WTC11 (cell line): ENCODE measurements at regions not wholly inside any gene's neighbourhood (a gene's known extent, or its start where the extent isn't known, plus 50 kb on each side); places are given as distances from the start of the nearest gene placed in this dataset.

Experiments
- ATAC-seq: fragments of 200-7000 bp; cut with Tn5 transposase; 2 replicates; pipeline ENCODE4 v1.10.0; 2021; ENCODE audit warnings: mild to moderate bottlenecking, moderate library complexity
- CTCF ChIA-PET: fragments of 300-600 bp; sonication (Branson Sonifier 250); formaldehyde crosslinking; loops from one replicate; lab custom pipeline; 2021; ENCODE audit warnings: antibody characterized with exemption; lab: Charles Lee
- POLR2A ChIA-PET: fragments of 350-600 bp; sonication (Branson Sonifier 250); formaldehyde crosslinking; loops from one replicate; lab custom pipeline; 2021; ENCODE audit warnings: antibody characterized with exemption; lab: Charles Lee
- DNase-seq: peaks from one replicate; pipeline ENCODE4 v3.0.0; 2021; ENCODE audit warnings: low spot score
- H3K27ac Mint-ChIP-seq: 2 replicates; pipeline ENCODE4 v1.8.0; 2021; ENCODE audit warnings: mixed read lengths
- H3K27me3 Mint-ChIP-seq: 2 replicates; pipeline ENCODE4 v1.8.0; 2021; ENCODE audit warnings: low read depth, mild to moderate bottlenecking, moderate library complexity, mixed read lengths
- H3K36me3 Mint-ChIP-seq: 2 replicates; pipeline ENCODE4 v1.8.0; 2021; ENCODE audit warnings: mixed read lengths
- H3K4me1 Mint-ChIP-seq: 2 replicates; pipeline ENCODE4 v1.8.0; 2022; ENCODE audit warnings: mixed read lengths
- H3K4me3 Mint-ChIP-seq: 2 replicates; pipeline ENCODE4 v1.8.0; 2021; ENCODE audit warnings: mild to moderate bottlenecking, moderate library complexity, mixed read lengths
- H3K9me3 Mint-ChIP-seq: 2 replicates; pipeline ENCODE4 v1.8.0; 2021; ENCODE audit warnings: mixed read lengths
- CREM ChIP-seq: sonication (generic); formaldehyde crosslinking; IDR thresholded peaks from 2 replicates; pipeline ENCODE4 v1.8.1; 2022; ENCODE audit warnings: mild to moderate bottlenecking, missing genetic modification reagents, moderate library complexity
- ELF4 ChIP-seq: sonication (generic); formaldehyde crosslinking; IDR thresholded peaks from 2 replicates; pipeline ENCODE4 v1.8.1; 2022; ENCODE audit warnings: low read depth, mild to moderate bottlenecking, moderate library complexity, missing genetic modification reagents
- FOXP1 ChIP-seq: sonication (generic); formaldehyde crosslinking; IDR thresholded peaks from 2 replicates; pipeline ENCODE4 v1.8.0; 2022; ENCODE audit warnings: missing genetic modification reagents, mild to moderate bottlenecking, moderate library complexity, borderline replicate concordance
- JUN ChIP-seq: sonication (generic); formaldehyde crosslinking; IDR thresholded peaks from 2 replicates; pipeline ENCODE4 v1.8.0; 2023; ENCODE audit warnings: mild to moderate bottlenecking, missing genetic modification reagents
- TEAD1 ChIP-seq: sonication (generic); formaldehyde crosslinking; IDR thresholded peaks from 2 replicates; pipeline ENCODE4 v1.8.0; 2022; ENCODE audit warnings: mild to moderate bottlenecking, missing genetic modification reagents
- ZNF219 ChIP-seq: sonication (generic); formaldehyde crosslinking; IDR thresholded peaks from 2 replicates; pipeline ENCODE4 v1.8.0; 2023; ENCODE audit warnings: missing genetic modification reagents, mild to moderate bottlenecking, borderline replicate concordance
- ZNF416 ChIP-seq: fragments of 250-450 bp; sonication (Bioruptor Pico); IDR thresholded peaks from 2 replicates; pipeline ENCODE4 v1.9.0; 2021; ENCODE audit warnings: mild to moderate bottlenecking, inconsistent platforms
- TF ChIP-seq, protein P1 (sequence below): sonication (generic); formaldehyde crosslinking; IDR thresholded peaks from 2 replicates; pipeline ENCODE4 v1.8.1; 2022; ENCODE audit warnings: mild to moderate bottlenecking, moderate library complexity, missing genetic modification reagents
- TF ChIP-seq, protein P2 (sequence below): sonication (generic); formaldehyde crosslinking; IDR thresholded peaks from 2 replicates; pipeline ENCODE4 v1.8.1; 2022; ENCODE audit warnings: low read depth, mild to moderate bottlenecking, moderate library complexity, missing genetic modification reagents, borderline replicate concordance
- TF ChIP-seq, protein P3 (sequence below): sonication (generic); formaldehyde crosslinking; IDR thresholded peaks from 2 replicates; pipeline ENCODE4 v1.8.1; 2022; ENCODE audit warnings: low read depth, missing genetic modification reagents, borderline replicate concordance
- TF ChIP-seq, protein P4 (sequence below): fragments of 250-450 bp; sonication (Bioruptor Pico); IDR thresholded peaks from 2 replicates; pipeline ENCODE4 v1.9.0; 2021; ENCODE audit warnings: mild to moderate bottlenecking, borderline replicate concordance
- TF ChIP-seq, protein P5 (sequence below): fragments of 250-450 bp; sonication (Bioruptor Pico); conservative IDR thresholded peaks from 2 replicates; pipeline ENCODE4 v1.9.0; 2021; ENCODE audit warnings: mild to moderate bottlenecking
- TF ChIP-seq, protein P6 (sequence below): sonication (generic); formaldehyde crosslinking; IDR thresholded peaks from 2 replicates; pipeline ENCODE4 v1.8.1; 2023; ENCODE audit warnings: mild to moderate bottlenecking, missing genetic modification reagents, moderate library complexity

DNA sequence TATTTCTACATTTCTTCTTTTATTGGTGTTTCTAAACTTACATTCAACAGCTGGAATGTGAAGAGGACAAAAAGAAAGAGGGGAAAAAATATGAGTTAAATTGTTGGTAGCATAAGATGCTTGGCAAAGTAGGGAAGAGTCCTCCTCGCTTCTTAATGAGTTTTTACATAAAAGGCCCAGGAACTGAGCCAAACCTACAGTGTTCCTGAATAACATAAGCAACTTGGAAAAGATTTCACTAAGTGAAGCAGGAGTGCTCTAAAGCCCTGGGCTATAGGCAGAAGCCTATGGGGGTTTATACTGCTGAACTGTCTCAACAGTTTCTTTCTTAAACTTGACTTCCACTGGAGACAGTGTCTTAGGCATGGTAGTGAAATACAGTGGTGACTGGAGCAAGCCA, 115.0 kb upstream of the USP25 start (continued):
- TF ChIP-seq, protein P1, sequence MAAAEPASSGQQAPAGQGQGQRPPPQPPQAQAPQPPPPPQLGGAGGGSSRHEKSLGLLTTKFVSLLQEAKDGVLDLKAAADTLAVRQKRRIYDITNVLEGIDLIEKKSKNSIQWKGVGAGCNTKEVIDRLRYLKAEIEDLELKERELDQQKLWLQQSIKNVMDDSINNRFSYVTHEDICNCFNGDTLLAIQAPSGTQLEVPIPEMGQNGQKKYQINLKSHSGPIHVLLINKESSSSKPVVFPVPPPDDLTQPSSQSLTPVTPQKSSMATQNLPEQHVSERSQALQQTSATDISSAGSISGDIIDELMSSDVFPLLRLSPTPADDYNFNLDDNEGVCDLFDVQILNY (CRISPR knock-in tag): no peak
- no peak for TF ChIP-seq ZNF219 (CRISPR knock-in tag)
- TF ChIP-seq JUN (CRISPR knock-in tag): no peak

DNA sequence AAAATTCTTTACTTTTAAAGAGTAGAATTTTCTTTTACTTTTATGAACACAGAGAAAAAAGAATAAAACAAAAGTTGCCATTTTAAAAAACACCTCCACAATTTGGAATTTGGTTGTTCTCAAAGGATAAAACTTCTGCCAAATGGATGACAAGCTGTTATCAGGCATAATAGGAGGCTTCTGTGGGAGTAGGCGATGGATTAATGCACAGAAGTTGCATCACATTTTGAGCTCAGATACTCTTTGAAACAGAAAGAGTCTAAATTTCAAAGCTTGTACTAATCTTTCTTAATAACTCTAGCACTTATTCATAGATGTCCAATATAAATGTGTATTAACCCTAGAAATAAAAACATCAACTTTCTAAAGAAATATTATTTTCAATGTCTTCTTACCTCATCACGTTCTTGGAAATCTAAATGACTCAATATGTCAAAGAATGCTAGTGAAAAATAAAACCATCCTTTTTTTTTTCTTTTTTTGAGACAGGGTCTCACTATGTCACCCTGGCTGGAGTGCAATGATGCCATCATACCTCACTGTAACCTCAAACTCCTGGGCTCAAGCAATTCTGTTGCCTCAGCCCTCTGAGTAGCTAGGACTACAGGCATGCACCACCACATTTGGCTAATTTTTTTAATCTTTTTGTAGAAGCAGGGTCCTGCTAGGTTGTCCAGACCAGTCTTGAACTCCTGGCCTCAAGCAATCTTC, 112.8 kb upstream of the USP25 start:
- CTCF ChIA-PET: no interaction called here
- H3K27me3 Mint-ChIP-seq: no peaks in the 10 kb centered on the region; the same call in 1 of the 2 replicates
- no peak for DNase-seq
- peaks cover 3% of the 10 kb centered on the region; the same call in 1 of the 2 replicates for H3K36me3 Mint-ChIP-seq
- no peak for ATAC-seq
- H3K27ac Mint-ChIP-seq: no peak overlapping the region
- H3K9me3 Mint-ChIP-seq: peaks cover 24% of the 10 kb centered on the region
- H3K4me1 Mint-ChIP-seq: peaks cover 9% of the 10 kb centered on the region
- no peak overlapping the region for H3K4me3 Mint-ChIP-seq
- TF ChIP-seq ELF4 (CRISPR knock-in tag) (no peak), ZNF219 (CRISPR knock-in tag) (no peak), FOXP1 (CRISPR knock-in tag) (no peak), ZNF416 (no peak), CREM (CRISPR knock-in tag) (no peak)
- TF ChIP-seq, protein P2, sequence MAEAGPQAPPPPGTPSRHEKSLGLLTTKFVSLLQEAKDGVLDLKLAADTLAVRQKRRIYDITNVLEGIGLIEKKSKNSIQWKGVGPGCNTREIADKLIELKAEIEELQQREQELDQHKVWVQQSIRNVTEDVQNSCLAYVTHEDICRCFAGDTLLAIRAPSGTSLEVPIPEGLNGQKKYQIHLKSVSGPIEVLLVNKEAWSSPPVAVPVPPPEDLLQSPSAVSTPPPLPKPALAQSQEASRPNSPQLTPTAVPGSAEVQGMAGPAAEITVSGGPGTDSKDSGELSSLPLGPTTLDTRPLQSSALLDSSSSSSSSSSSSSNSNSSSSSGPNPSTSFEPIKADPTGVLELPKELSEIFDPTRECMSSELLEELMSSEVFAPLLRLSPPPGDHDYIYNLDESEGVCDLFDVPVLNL (CRISPR knock-in tag): no peak
- TF ChIP-seq, protein P3, sequence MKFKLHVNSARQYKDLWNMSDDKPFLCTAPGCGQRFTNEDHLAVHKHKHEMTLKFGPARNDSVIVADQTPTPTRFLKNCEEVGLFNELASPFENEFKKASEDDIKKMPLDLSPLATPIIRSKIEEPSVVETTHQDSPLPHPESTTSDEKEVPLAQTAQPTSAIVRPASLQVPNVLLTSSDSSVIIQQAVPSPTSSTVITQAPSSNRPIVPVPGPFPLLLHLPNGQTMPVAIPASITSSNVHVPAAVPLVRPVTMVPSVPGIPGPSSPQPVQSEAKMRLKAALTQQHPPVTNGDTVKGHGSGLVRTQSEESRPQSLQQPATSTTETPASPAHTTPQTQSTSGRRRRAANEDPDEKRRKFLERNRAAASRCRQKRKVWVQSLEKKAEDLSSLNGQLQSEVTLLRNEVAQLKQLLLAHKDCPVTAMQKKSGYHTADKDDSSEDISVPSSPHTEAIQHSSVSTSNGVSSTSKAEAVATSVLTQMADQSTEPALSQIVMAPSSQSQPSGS (CRISPR knock-in tag): no peak
- TF ChIP-seq, protein P4, sequence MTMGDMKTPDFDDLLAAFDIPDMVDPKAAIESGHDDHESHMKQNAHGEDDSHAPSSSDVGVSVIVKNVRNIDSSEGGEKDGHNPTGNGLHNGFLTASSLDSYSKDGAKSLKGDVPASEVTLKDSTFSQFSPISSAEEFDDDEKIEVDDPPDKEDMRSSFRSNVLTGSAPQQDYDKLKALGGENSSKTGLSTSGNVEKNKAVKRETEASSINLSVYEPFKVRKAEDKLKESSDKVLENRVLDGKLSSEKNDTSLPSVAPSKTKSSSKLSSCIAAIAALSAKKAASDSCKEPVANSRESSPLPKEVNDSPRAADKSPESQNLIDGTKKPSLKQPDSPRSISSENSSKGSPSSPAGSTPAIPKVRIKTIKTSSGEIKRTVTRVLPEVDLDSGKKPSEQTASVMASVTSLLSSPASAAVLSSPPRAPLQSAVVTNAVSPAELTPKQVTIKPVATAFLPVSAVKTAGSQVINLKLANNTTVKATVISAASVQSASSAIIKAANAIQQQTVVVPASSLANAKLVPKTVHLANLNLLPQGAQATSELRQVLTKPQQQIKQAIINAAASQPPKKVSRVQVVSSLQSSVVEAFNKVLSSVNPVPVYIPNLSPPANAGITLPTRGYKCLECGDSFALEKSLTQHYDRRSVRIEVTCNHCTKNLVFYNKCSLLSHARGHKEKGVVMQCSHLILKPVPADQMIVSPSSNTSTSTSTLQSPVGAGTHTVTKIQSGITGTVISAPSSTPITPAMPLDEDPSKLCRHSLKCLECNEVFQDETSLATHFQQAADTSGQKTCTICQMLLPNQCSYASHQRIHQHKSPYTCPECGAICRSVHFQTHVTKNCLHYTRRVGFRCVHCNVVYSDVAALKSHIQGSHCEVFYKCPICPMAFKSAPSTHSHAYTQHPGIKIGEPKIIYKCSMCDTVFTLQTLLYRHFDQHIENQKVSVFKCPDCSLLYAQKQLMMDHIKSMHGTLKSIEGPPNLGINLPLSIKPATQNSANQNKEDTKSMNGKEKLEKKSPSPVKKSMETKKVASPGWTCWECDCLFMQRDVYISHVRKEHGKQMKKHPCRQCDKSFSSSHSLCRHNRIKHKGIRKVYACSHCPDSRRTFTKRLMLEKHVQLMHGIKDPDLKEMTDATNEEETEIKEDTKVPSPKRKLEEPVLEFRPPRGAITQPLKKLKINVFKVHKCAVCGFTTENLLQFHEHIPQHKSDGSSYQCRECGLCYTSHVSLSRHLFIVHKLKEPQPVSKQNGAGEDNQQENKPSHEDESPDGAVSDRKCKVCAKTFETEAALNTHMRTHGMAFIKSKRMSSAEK (CRISPR knock-in tag): no peak
- TF ChIP-seq, protein P5, sequence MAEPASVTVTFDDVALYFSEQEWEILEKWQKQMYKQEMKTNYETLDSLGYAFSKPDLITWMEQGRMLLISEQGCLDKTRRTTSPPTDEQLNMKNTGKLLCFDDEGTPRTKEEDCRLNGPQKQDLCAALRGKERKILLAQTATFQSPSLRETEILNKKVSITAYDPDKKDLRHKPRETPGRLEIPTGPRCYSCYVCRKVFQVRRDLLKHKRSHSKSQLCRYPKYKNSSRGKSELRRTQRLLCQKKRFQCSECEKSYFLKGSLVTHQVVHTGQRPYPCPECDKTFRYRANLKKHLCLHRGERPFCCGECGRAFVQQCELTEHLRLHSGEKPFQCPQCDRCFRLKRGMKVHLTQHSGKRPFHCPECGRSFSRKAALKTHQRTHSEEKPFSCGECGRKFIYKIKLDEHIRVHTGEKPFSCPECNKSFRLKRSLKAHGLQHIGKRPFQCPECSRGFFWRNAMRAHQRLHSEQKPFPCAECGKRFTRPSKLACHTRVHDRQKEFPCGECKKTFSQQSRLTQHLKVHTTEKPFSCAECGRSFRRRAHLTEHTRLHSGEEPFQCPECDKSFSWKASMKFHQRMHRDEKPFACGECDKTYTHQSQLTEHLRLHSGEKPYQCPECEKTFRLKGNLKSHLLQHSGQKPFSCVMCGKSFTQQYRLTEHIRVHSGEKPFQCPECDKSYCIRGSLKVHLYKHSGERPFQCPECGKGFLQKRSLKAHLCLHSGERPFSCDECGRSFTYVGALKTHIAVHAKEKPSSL (CRISPR knock-in tag): no peak
- POLR2A ChIA-PET: no interaction called here

DNA sequence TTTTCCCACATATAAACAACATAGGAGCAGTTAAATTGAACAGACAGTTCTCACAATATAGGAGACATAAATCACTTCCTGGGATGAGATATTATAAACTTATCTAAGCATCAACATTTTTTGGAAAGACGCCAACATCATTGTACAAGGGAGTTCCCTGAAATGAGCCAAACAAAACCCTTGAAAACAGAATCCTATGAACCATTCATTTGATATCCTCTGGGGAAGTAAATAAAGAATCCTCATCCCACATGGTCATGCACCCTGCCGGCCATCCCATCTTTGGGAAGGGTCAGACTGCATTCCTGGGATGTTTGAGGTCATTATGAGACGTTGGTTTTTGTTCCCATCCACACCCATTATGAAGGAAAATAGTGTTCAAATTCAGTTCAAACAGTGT, 111.8 kb upstream of the USP25 start:
- ATAC-seq: peak; percentile 86
- Mint-ChIP-seq H3K27ac (no peak overlapping the region; the same call in 1 of the 2 replicates), H3K9me3 (peaks cover 17% of the 10 kb centered on the region), H3K4me1 (peaks cover 9% of the 10 kb centered on the region), H3K36me3 (no peaks in the 10 kb centered on the region), H3K27me3 (no peaks in the 10 kb centered on the region), H3K4me3 (no peak overlapping the region)
- DNase-seq: no peak
- TF ChIP-seq TEAD1 (CRISPR knock-in tag): peak; percentile 23; the same call in 1 of the 2 replicates
- TF ChIP-seq, protein P6, sequence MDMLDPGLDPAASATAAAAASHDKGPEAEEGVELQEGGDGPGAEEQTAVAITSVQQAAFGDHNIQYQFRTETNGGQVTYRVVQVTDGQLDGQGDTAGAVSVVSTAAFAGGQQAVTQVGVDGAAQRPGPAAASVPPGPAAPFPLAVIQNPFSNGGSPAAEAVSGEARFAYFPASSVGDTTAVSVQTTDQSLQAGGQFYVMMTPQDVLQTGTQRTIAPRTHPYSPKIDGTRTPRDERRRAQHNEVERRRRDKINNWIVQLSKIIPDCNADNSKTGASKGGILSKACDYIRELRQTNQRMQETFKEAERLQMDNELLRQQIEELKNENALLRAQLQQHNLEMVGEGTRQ (CRISPR knock-in tag): no peak
- POLR2A ChIA-PET: no interaction called here
- CTCF ChIA-PET: interaction anchor here (1.2 to 1.3 kb wide), 2 partner anchors 97 to 754 kb away, joined by 3 read pairs; no protein-coding TSS in a partner anchor
